GM20431 (cell line): ENCODE measurements at regions not wholly inside any gene's neighbourhood (a gene's known extent, or its start where the extent isn't known, plus 50 kb on each side); places are given as distances from the start of the nearest gene placed in this dataset.

ENCODE experiments used
- in situ Hi-C: fragments of 300-500 bp; cut with MseI, MboI; formaldehyde crosslinking; loops from one replicate; pipeline ENCODE4 v1.15.0; 2020; ENCODE audit warnings: low sequenced_read_pairs; ENCODE audit not compliant: unreplicated experiment

- in situ Hi-C loops, result no loop called here
Measured at GRCh38 chr3:72391659-72392058, 456.6 kb downstream of the SHQ1 start.

DNA sequence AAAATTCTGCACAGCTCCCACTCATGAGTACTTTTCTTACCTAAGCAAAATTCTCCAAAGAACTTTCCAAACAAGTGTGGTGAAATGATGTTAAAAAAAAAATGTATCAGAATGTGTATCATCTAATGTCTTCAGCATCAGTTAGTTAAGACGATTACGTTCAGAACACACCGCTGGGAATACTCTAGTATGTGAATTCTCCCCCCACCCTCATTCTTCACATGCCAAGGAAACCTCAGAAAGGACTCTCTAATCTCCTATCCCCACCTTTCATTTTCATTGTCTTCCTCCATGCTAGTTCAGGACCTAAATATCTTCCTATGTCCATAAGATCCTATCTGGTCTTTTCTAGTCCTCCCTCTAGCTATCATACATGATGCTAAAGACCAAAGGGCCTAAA is 457.4 kb downstream of the SHQ1 start:
- in situ Hi-C loops, result no loop called here

DNA sequence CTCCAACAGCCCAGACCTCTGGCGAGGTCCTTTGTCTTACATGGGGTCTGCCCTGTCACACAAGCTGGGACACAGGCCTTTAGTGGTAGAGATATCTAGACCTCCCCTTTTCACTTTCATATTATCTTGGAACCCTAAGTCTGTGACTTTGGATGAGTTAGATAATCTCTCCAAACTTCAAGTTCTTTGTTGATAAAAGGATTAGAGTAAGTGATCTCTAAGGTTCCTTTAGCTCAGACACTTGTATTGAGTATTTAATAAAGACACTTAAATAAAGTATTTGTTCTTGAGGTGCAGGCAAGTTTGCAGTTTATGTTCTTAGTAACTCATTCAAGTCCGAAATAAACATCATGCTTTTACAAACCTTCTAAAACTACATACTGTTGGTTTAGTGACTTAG is 459.6 kb downstream of the SHQ1 start:
- in situ Hi-C loops, result no loop called here

DNA sequence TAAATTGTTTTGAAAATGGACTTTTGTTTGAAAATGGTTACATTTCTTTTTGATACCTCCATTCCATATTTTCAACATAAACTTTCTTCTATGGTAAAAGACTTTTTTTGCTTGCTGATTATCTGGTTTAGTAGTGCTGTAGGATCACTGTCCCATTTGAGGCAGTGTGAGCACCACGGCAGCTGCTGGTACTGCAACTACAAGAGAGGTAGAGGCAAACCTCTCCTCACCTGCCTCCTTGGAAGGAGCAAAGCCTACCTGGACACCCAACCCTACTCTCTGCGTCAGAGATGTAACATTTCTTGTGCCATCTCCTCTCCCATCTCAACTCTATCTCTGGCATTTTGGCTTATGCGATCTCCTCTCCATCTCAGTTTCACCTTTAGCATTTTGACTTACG is 460.1 kb downstream of the SHQ1 start:
- in situ Hi-C loops, result no loop called here

- in situ Hi-C loops, result no loop called here
Measured at GRCh38 chr3:72386327-72387000, 461.8 kb downstream of the SHQ1 start.

GRCh38 chr3:72385167-72385566 is 463.1 kb downstream of the SHQ1 start:
- in situ Hi-C loops, result no loop called here

GRCh38 chr3:72384602-72385001 is 463.6 kb downstream of the SHQ1 start:
- in situ Hi-C loops, result no loop called here

DNA sequence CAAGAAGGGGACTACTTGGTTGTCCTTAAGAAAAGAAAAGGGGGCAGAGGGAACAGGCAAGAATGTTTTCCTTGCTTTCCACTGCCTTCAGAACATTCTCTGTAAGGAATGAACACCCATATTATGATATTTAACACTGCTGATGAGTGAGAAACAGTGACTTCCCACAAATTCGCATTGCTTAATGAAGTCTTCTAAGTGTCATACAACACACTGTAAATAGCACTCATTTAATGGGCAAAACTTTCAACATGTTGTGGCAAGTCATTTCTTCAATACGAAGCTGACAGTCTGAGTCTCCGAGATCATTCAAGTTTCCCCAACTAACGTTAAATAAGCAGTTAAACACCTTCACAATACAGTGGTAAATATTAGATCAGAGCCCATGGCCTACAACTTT is 464.4 kb downstream of the SHQ1 start:
- in situ Hi-C loops, result no loop called here

DNA sequence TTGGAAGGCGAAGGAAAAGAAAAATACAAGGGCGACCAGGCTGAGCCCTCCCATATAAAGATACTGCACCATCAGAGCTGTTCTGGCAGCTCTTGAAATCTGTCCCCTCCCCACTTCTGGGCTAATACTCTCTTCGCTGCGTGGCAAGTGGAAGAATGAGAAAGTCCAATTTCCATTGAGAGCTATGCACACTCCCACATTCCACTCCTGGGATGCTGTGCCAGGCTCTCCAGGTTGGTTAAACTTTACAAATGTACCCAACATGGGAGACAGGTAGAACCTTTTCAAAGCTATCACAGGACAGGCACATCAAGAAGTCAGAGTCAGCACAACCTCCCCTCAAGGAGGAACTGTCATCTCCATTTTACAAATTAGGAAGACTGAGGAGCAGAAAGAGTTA is 465.0 kb downstream of the SHQ1 start:
- in situ Hi-C loops, result no loop called here

GRCh38 chr3:72382460-72382859 is 465.8 kb downstream of the SHQ1 start:
- in situ Hi-C loops, result no loop called here

- in situ Hi-C loops, result no loop called here
Measured at GRCh38 chr3:72381584-72381983, 466.7 kb downstream of the SHQ1 start.

GRCh38 chr3:72380711-72381493 is 467.3 kb downstream of the SHQ1 start:
- in situ Hi-C loops, result no loop called here

- in situ Hi-C loops, result no loop called here
Measured at GRCh38 chr3:72380193-72380592, 468.1 kb downstream of the SHQ1 start.

- in situ Hi-C loops, result no loop called here
Measured at GRCh38 chr3:72379500-72380187, 468.6 kb downstream of the SHQ1 start.

GRCh38 chr3:72378287-72378686 is 470.0 kb downstream of the SHQ1 start:
- in situ Hi-C loops, result no loop called here

GRCh38 chr3:72376956-72377710 is 471.1 kb downstream of the SHQ1 start:
- in situ Hi-C loops, result no loop called here

GRCh38 chr3:72375237-72376076 is 472.8 kb downstream of the SHQ1 start:
- in situ Hi-C loops, result no loop called here

- in situ Hi-C loops, result no loop called here
Measured at GRCh38 chr3:72373139-72373538, 475.1 kb downstream of the SHQ1 start.

- in situ Hi-C loops, result no loop called here
Measured at GRCh38 chr3:72372161-72372560, 476.1 kb downstream of the SHQ1 start.

DNA sequence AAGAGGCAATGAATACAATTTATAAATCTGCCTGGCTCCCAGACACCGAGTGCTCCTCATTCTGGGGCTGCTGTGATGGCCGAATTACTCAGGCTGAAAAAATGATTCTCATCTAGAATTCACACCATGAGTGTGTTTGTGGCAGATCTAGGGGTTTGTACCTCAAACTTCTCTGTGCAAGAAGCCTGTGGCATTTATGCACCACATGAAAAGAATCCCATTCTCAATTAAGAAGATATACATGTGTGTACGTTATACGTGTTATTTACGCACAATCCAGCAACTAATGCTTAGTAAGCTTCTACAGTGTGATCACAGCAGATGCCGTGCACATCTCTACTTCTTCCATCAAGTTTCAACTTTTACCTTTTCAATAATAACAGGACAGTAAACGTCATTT is 476.8 kb downstream of the SHQ1 start:
- in situ Hi-C loops, result no loop called here
